ENCODE measurements at regions not wholly inside any gene's neighbourhood (a gene's known extent, or its start where the extent isn't known, plus 50 kb on each side); places are given as distances from the start of the nearest gene placed in this dataset.

DNA sequence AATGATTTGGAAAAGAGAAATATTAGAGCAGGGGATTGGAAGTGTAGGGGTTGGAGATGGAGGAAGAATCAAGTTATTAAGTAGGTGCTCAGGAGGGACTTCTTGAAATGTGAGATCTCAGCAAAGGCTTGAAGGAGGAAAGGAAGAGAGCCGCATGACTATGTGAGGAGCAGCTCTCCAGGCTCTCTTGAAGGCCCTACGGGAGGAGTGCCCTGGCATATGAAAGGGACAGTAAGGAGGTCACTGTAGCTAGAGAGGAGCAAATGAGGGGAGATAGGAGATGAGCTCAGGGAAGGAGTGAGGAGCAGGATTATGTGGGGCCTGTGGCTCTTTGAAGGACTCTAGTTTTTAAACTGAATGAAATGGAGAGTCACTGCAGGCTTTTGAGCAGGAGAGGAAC lies 181.1 kb upstream of the NABP1 start:
- no peak overlapping the region for H3K4me2 ChIP-seq (ENCODE audit: insufficient read depth, low read length)
- no peaks in the 10 kb centered on the region for H3K9me3 ChIP-seq (replicated peaks; ENCODE audit: control insufficient read depth, insufficient read depth, low read length)
- DNase-seq (ENCODE audit: low read depth, low spot score) = no peak
- BruUV-seq (replicated peaks) = no TSS peak
- H2AFZ ChIP-seq (ENCODE audit: low read depth, low read length) = no peak overlapping the region
- H3K36me3 ChIP-seq (ENCODE audit: control insufficient read depth in 2 of 2, extremely low read depth in 1 of 2, insufficient read depth in 2 of 2, low read length in 2 of 2) = no peaks in the 10 kb centered on the region
- dilution Hi-C loops (cut with MboI; ENCODE audit: extremely low pct_ligation_motif_present, low sequenced_read_pairs) (no loop called here), intact Hi-C loops (cut with micrococcal nuclease) (no loop called here)
- TF ChIP-seq, protein P1, sequence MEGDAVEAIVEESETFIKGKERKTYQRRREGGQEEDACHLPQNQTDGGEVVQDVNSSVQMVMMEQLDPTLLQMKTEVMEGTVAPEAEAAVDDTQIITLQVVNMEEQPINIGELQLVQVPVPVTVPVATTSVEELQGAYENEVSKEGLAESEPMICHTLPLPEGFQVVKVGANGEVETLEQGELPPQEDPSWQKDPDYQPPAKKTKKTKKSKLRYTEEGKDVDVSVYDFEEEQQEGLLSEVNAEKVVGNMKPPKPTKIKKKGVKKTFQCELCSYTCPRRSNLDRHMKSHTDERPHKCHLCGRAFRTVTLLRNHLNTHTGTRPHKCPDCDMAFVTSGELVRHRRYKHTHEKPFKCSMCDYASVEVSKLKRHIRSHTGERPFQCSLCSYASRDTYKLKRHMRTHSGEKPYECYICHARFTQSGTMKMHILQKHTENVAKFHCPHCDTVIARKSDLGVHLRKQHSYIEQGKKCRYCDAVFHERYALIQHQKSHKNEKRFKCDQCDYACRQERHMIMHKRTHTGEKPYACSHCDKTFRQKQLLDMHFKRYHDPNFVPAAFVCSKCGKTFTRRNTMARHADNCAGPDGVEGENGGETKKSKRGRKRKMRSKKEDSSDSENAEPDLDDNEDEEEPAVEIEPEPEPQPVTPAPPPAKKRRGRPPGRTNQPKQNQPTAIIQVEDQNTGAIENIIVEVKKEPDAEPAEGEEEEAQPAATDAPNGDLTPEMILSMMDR (IDR thresholded peaks at IDR 0.05; ENCODE audit: extremely low read depth in 1 of 2, insufficient read depth in 1 of 2, low read depth in 1 of 2, low read length in 2 of 2) = no peak
- TF ChIP-seq JUN (IDR thresholded peaks at IDR 0.05; ENCODE audit: borderline replicate concordance, insufficient read depth, insufficient read length, low read depth) (no peak), EZH2 (IDR thresholded peaks at IDR 0.05; ENCODE audit: borderline replicate concordance, low read depth, low read length, severe bottlenecking) (no peak), MYC (IDR thresholded peaks at IDR 0.05; ENCODE audit: low read depth, low read length) (no peak), GATA2 (IDR thresholded peaks at IDR 0.05; ENCODE audit: insufficient read depth, insufficient read length, low read depth, low read length) (no peak), FOS (IDR thresholded peaks at IDR 0.05; ENCODE audit: borderline replicate concordance, insufficient read depth, low read length) (no peak), POLR2A (IDR thresholded peaks at IDR 0.05; ENCODE audit: low read depth, low read length) (no peak), POLR2AphosphoS5 (IDR thresholded peaks at IDR 0.05; ENCODE audit: insufficient read depth, low read depth, low read length) (no peak)
- TF ChIP-seq, protein P2, sequence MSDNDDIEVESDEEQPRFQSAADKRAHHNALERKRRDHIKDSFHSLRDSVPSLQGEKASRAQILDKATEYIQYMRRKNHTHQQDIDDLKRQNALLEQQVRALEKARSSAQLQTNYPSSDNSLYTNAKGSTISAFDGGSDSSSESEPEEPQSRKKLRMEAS (IDR thresholded peaks at IDR 0.05; ENCODE audit: insufficient read depth, insufficient read length) = no peak
- H3K9ac ChIP-seq (replicated peaks; ENCODE audit: extremely low read depth, insufficient read depth, low read length) = no peak overlapping the region
- no peak overlapping the region for H3K27ac ChIP-seq (ENCODE audit: insufficient read depth, low read depth, low read length)
- H4K20me1 ChIP-seq (replicated peaks; ENCODE audit: control insufficient read depth, extremely low read depth, insufficient read depth, low read length) = no peaks in the 10 kb centered on the region
- H3K4me3 ChIP-seq (replicated peaks in 1 of 3; ENCODE audit: insufficient read depth in 1 of 3, low read depth in 1 of 3, low read length in 3 of 3) = no peak overlapping the region
- H3K27me3 ChIP-seq (ENCODE audit: control insufficient read depth in 2 of 2, insufficient read depth in 2 of 2, low read length in 2 of 2) = peaks cover 2 to 3% of the 10 kb centered on the region in 2 experiments
- no peaks in the 10 kb centered on the region for H3K9me1 ChIP-seq (replicated peaks; ENCODE audit: control insufficient read depth, extremely low read depth, insufficient read depth, low read length)
- FAIRE-seq = no peak
- ChIA-PET CTCF (interaction anchor here (0.8 to 1.8 kb wide), 2 partner anchors 278 to 319 kb away, joined by 3 to 11 read pairs; no protein-coding TSS in a partner anchor), POLR2A (no interaction called here)
- H3K79me2 ChIP-seq (ENCODE audit: control insufficient read depth, insufficient read depth, low read length) = no peaks in the 10 kb centered on the region
- no peaks in the 10 kb centered on the region for H3K4me1 ChIP-seq (ENCODE audit: control insufficient read depth, extremely low read depth, insufficient read depth, low read length)

All from endothelial cell of umbilical vein (primary cell).